Activated T-cell treated with anti-CD3 and anti-CD28 coated beads, Interleukin-2, amount 50 U/mL, for 72 hours (primary cell): ENCODE measurements at regions not wholly inside any gene's neighbourhood (a gene's known extent, or its start where the extent isn't known, plus 50 kb on each side); places are given as distances from the start of the nearest gene placed in this dataset.

Experiments used
- ATAC-seq, 2 donors: fragments of 150-1000 bp; cut with Tn5 transposase; replicated peaks in 1 of 2; 2 replicates each; pipeline ENCODE4 v1.10.0; 2021; ENCODE audit warnings: moderate library complexity in 2 of 2, mild to moderate bottlenecking in 1 of 2
- DNase-seq, 2 donors: peaks; one replicate each; pipeline ENCODE4 v3.0.0; 2021 to 2022; ENCODE audit warnings: mixed read lengths in 1 of 2
- H3K27ac Mint-ChIP-seq: one replicate; pipeline ENCODE4 v1.8.0; 2022; ENCODE audit warnings: mild to moderate bottlenecking, moderate library complexity, mixed read lengths
- H3K27me3 Mint-ChIP-seq: one replicate; pipeline ENCODE4 v1.8.0; 2022; ENCODE audit warnings: low read depth, mixed read lengths
- H3K36me3 Mint-ChIP-seq, 2 donors: one replicate each; pipeline ENCODE4 v1.8.0; 2022; ENCODE audit warnings: mixed read lengths in 2 of 2, mild to moderate bottlenecking in 1 of 2; ENCODE audit not compliant: insufficient read depth in 2 of 2
- H3K4me1 Mint-ChIP-seq: one replicate; pipeline ENCODE4 v1.8.0; 2022; ENCODE audit warnings: low read depth, mixed read lengths
- H3K4me3 Mint-ChIP-seq, 2 donors: one replicate each; pipeline ENCODE4 v1.8.0; 2022; ENCODE audit warnings: mild to moderate bottlenecking in 2 of 2, mixed read lengths in 2 of 2, moderate library complexity in 2 of 2
- H3K9me3 Mint-ChIP-seq, 2 donors: one replicate each; pipeline ENCODE4 v1.8.0; 2022; ENCODE audit warnings: mixed read lengths in 2 of 2

- no peaks in the 10 kb centered on the region for H3K27me3 Mint-ChIP-seq
- no peaks in the 10 kb centered on the region for H3K4me1 Mint-ChIP-seq
- no peak for DNase-seq
- no peaks in the 10 kb centered on the region for H3K36me3 Mint-ChIP-seq
- H3K27ac Mint-ChIP-seq: no peak overlapping the region
- no peak for ATAC-seq
- H3K9me3 Mint-ChIP-seq: no peaks in the 10 kb centered on the region
- H3K4me3 Mint-ChIP-seq: no peak overlapping the region
These were observed 76.4 kb downstream of the DDX3Y start for GRCh38 chrY:12981074-12981473.

GRCh38 chrY:12982249-12982829 lies 77.7 kb downstream of the DDX3Y start:
- Mint-ChIP-seq H3K4me1 (no peaks in the 10 kb centered on the region), H3K4me3 (no peak overlapping the region), H3K9me3 (no peaks in the 10 kb centered on the region), H3K27me3 (no peaks in the 10 kb centered on the region), H3K36me3 (no peaks in the 10 kb centered on the region), H3K27ac (no peak overlapping the region)
- DNase-seq (no peak), ATAC-seq (peak in 1 of 2 donors; percentile 36)

DNA sequence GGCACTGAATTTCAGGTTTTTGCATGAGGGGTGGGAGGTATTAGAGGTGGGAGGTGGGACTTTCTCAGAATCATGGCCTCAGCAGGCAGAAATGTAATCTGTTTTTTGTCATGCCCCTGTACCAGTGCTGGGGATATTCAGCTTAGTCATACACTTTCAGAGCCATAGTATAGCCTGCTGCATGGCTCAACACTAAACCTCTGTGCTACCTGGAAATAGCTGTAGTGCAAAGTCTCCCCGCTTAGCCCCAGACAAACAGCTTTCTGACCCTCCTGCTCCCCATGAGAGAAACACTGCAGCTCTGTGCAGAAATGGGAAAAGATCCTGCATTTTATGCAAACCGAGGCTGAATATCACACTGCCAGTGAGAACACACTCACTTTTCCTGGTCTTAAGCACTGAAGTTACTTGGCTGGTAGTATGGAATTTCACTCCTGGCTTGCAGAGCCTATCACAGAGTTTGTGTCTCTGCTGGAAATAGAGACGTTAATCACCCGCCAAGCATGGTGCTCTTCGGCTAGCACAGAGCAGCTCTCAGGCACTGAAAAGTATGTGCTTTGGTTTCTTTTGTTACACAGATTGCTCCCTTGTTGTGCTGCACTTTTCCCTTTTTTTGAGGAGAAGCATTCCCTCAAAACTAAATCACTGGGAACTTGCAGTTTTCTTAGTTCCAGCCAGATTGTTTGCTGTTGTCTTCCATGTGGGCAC lies 80.1 kb downstream of the DDX3Y start:
- Mint-ChIP-seq H3K4me1 (no peaks in the 10 kb centered on the region), H3K27ac (no peak overlapping the region), H3K4me3 (no peak overlapping the region), H3K27me3 (no peaks in the 10 kb centered on the region), H3K36me3 (no peaks in the 10 kb centered on the region), H3K9me3 (peaks cover 0 to 3% of the 10 kb centered on the region in 2 donors)
- DNase-seq: no peak
- ATAC-seq: no peak

- Mint-ChIP-seq H3K4me3 (no peak overlapping the region), H3K36me3 (no peaks in the 10 kb centered on the region), H3K27me3 (no peaks in the 10 kb centered on the region), H3K27ac (no peak overlapping the region), H3K4me1 (no peaks in the 10 kb centered on the region), H3K9me3 (no peaks in the 10 kb centered on the region)
- ATAC-seq: no peak
- no peak for DNase-seq
These were observed 112.8 kb downstream of the DDX3Y start for GRCh38 chrY:13017493-13017892.

DNA sequence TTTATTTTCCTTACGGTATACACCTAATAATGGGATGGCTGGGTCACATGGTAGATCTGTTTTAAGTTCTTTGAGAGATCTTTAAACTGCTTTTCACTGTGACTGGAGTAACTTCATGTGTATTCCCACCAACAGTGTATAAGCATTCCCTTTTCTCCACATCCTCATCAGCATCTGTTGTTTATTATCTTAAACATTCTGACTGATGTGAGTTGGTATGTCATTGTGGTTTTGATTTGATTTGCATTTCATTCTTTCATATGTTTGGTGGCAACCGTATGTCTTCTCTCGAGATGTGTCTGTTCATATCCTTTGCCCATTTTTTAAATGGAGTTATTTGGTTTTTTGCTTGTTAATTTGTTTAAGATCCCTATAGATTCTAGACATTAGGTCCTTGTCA lies 114.8 kb downstream of the DDX3Y start:
- Mint-ChIP-seq H3K9me3 (no peaks in the 10 kb centered on the region), H3K4me1 (no peaks in the 10 kb centered on the region), H3K4me3 (no peak overlapping the region), H3K27me3 (no peaks in the 10 kb centered on the region), H3K27ac (no peak overlapping the region), H3K36me3 (no peaks in the 10 kb centered on the region)
- DNase-seq (no peak), ATAC-seq (no peak)

DNA sequence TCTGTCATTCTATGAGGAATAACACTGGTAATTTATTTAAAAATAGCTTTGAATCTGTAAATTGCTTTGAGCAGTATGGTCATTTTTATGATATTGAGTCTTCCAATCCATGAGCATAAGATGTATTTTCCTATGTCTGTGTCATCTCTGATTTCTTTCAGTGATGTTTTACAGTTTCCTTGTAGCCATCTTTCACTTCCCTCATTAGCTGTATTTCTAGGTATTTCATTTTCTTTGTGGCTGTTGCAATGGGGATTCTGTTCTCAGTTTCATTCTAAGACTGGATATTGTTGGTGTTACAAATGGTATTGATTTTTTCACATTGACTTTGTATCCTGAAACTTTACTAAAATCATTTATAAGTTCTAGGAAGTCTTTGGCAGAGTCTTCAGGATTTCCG lies 116.2 kb downstream of the DDX3Y start:
- Mint-ChIP-seq H3K27ac (no peak overlapping the region), H3K9me3 (no peaks in the 10 kb centered on the region), H3K4me3 (no peak overlapping the region), H3K36me3 (no peaks in the 10 kb centered on the region), H3K4me1 (no peaks in the 10 kb centered on the region), H3K27me3 (no peaks in the 10 kb centered on the region)
- DNase-seq (no peak), ATAC-seq (no peak)

- no peaks in the 10 kb centered on the region for H3K36me3 Mint-ChIP-seq
- no peaks in the 10 kb centered on the region for H3K4me1 Mint-ChIP-seq
- ATAC-seq (no peak), DNase-seq (no peak)
- H3K27ac Mint-ChIP-seq: no peak overlapping the region
- H3K27me3 Mint-ChIP-seq: no peaks in the 10 kb centered on the region
- H3K9me3 Mint-ChIP-seq: peaks cover 0 to 4% of the 10 kb centered on the region in 2 donors
- H3K4me3 Mint-ChIP-seq: no peak overlapping the region
These were observed 118.9 kb downstream of the DDX3Y start for GRCh38 chrY:13023607-13024006.

DNA sequence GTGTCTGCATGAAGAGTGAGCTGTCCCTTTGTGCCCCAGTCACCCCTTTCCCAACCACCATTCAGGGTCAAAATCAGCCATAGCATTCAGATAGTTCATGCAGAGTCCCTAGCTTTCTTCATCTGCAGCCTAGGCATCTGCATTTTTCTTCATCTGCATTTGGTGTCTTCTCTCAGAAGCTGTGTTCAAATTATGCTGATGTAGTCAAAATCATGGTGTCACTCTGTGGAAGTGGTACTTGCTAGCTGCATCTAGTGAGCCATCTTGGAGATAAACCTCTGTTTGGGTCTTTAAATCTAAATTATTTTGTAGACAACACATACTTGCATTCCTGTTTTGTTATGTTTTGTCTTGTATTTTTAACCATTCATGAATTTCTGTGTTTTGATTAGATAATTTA lies 119.8 kb downstream of the DDX3Y start:
- peaks cover 0 to 7% of the 10 kb centered on the region in 2 donors for H3K9me3 Mint-ChIP-seq
- H3K27ac Mint-ChIP-seq: no peak overlapping the region
- no peaks in the 10 kb centered on the region for H3K4me1 Mint-ChIP-seq
- DNase-seq (no peak), ATAC-seq (no peak)
- no peak overlapping the region for H3K4me3 Mint-ChIP-seq
- peaks cover 0 to 2% of the 10 kb centered on the region in 2 donors for H3K36me3 Mint-ChIP-seq
- H3K27me3 Mint-ChIP-seq: no peaks in the 10 kb centered on the region

DNA sequence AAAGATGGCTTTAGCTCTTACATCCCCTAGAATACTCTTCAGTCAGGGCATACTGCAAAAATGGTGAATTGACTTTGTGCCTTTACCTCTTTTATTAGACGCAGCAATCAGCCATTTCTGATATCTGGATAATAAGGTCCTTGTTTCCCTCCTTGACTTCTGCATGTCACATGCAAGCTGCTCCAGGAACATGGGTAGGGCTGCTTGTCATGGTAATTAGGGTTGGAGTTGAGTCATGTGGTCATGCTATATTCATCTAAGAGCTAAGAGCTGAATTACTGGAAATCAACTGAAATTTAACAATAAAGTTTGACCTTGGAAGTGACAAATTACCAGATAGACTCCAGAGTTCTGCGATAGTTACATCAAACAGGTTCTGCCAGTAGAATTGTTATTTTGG lies 122.2 kb downstream of the DDX3Y start:
- Mint-ChIP-seq H3K27me3 (no peaks in the 10 kb centered on the region), H3K4me1 (no peaks in the 10 kb centered on the region), H3K4me3 (no peak overlapping the region), H3K9me3 (peaks cover 0 to 7% of the 10 kb centered on the region in 2 donors), H3K36me3 (peaks cover 0 to 4% of the 10 kb centered on the region in 2 donors), H3K27ac (no peak overlapping the region)
- DNase-seq (no peak), ATAC-seq (no peak)

- peaks cover 0 to 9% of the 10 kb centered on the region in 2 donors for H3K9me3 Mint-ChIP-seq
- peaks cover 0 to 3% of the 10 kb centered on the region in 2 donors for H3K36me3 Mint-ChIP-seq
- H3K27me3 Mint-ChIP-seq: no peaks in the 10 kb centered on the region
- no peak overlapping the region for H3K27ac Mint-ChIP-seq
- H3K4me1 Mint-ChIP-seq: no peaks in the 10 kb centered on the region
- DNase-seq (no peak), ATAC-seq (no peak)
- H3K4me3 Mint-ChIP-seq: no peak overlapping the region
These were observed 135.6 kb downstream of the DDX3Y start for GRCh38 chrY:13040232-13040631.

DNA sequence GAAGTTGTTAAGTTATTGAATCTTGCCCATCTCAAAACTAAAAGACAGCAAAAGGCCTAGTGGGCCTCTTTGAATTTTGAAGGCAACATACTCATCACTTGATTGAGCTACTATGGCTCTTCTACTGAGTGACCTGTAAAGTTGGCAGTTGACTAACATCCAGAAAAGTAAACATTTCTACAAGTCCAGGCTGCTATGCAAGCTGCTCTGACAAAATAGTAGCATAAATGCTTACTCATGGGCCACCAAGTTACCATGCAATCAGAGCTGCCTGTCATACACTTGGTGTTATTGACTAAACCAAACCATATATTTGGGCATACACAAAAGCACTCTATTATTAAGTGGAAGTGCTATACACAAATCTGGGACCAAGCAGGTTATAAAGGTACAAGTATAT lies 148.8 kb downstream of the DDX3Y start:
- Mint-ChIP-seq H3K4me3 (no peak overlapping the region), H3K4me1 (no peaks in the 10 kb centered on the region), H3K9me3 (no peaks in the 10 kb centered on the region), H3K27ac (no peak overlapping the region), H3K36me3 (no peaks in the 10 kb centered on the region), H3K27me3 (no peaks in the 10 kb centered on the region)
- DNase-seq (no peak), ATAC-seq (no peak)

DNA sequence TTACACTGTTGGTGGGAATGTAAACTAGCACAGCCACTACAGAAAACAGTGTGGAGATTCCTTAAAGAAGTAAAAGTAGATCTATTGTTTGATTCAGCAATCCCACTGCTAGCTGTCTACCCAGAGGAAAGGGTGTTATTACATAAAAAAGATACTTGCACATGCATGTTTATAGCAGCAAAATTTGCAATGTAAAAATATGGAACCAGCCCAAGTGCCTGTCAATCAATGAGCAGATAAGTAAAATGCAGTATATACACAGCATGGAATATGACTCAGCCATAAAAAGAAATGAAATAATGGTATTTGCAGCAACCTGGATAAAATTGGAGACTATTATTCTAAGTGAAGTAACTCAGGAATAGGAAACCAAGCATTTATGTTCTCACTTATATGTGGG lies 161.7 kb downstream of the DDX3Y start:
- Mint-ChIP-seq H3K36me3 (no peaks in the 10 kb centered on the region), H3K4me3 (no peak overlapping the region), H3K4me1 (no peaks in the 10 kb centered on the region), H3K27me3 (no peaks in the 10 kb centered on the region), H3K9me3 (no peaks in the 10 kb centered on the region), H3K27ac (no peak overlapping the region)
- no peak for ATAC-seq
- DNase-seq: no peak

GRCh38 chrY:13068696-13069095 lies 164.0 kb downstream of the DDX3Y start:
- ATAC-seq (no peak), DNase-seq (no peak)
- Mint-ChIP-seq H3K36me3 (peaks cover 0 to 2% of the 10 kb centered on the region in 2 donors), H3K27me3 (no peaks in the 10 kb centered on the region), H3K4me3 (no peak overlapping the region), H3K27ac (no peak overlapping the region), H3K9me3 (peaks cover 0 to 3% of the 10 kb centered on the region in 2 donors), H3K4me1 (no peaks in the 10 kb centered on the region)

- Mint-ChIP-seq H3K4me3 (no peak overlapping the region), H3K36me3 (peaks cover 0 to 2% of the 10 kb centered on the region in 2 donors), H3K27ac (no peak overlapping the region), H3K4me1 (no peaks in the 10 kb centered on the region), H3K27me3 (no peaks in the 10 kb centered on the region), H3K9me3 (peaks cover 0 to 3% of the 10 kb centered on the region in 2 donors)
- ATAC-seq: no peak
- no peak for DNase-seq
These were observed 164.4 kb downstream of the DDX3Y start for GRCh38 chrY:13069111-13069510.
